HepG2 (cell line): ENCODE measurements at regions not wholly inside any gene's neighbourhood (a gene's known extent, or its start where the extent isn't known, plus 50 kb on each side); places are given as distances from the start of the nearest gene placed in this dataset.
"Not testable (repeated sequence)": the region's sequence is repeated elsewhere in the genome, so short reads cannot be mapped to it uniquely, and the experiment has no call there.

ENCODE experiments used
- ATAC-seq: fragments of 200-7000 bp; cut with Tn5 transposase; 3 replicates; pipeline ENCODE4 v1.9.1; 2020; ENCODE audit warnings: mild to moderate bottlenecking, moderate library complexity
- BruUV-seq: library from RNA; stranded (reverse); fragments of 400-500 nt; replicated peaks from 2 replicates; lab custom pipeline; 2021; lab: Mats Ljungman, UMichigan
- CTCF ChIA-PET: fragments of 300-600 bp; formaldehyde crosslinking; extraction: SDS; loops from one replicate; lab custom pipeline; 2021; ENCODE audit warnings: low total read pairs, inconsistent platforms, low intra/inter-chr PET ratio; lab: Yijun Ruan, JAX
- POLR2A ChIA-PET: fragments of 350-600 bp; sonication (Branson Sonifier 250); formaldehyde crosslinking; loops from one replicate; lab custom pipeline; 2020; ENCODE audit warnings: antibody characterized with exemption, inconsistent platforms; lab: Yijun Ruan, JAX
- DNase-seq: peaks from one replicate; pipeline ENCODE4 v3.0.0-alpha.2; 2015; ENCODE audit warnings: low spot score
- FAIRE-seq: peaks from 3 replicates; lab custom pipeline; 2011; peaks lifted over from hg19 to GRCh38; lab: Jason Lieb, UNC
- H2AFZ ChIP-seq: one replicate; pipeline ENCODE4 v1.6.1; 2011; ENCODE audit warnings: low read length, inconsistent platforms
- H3K27ac ChIP-seq: fragments of 300-600 bp; 3 replicates; pipeline ENCODE4 v1.8.0; 2011; ENCODE audit warnings: mixed run types, mild to moderate bottlenecking, mixed read lengths, low read length, inconsistent platforms; ENCODE audit not compliant: insufficient read depth; ENCODE audit errors: extremely low read length
- H3K27me3 ChIP-seq, 2 experiments: fragments of 200-600 bp in 1 of 2; 2 replicates in 1 of 2; 3 replicates in 1 of 2; pipeline versions ENCODE4 v1.6.0 to v1.8.0; 2011; ENCODE audit warnings: low read length in 2 of 2, mild to moderate bottlenecking in 2 of 2, moderate library complexity in 2 of 2, inconsistent platforms in 1 of 2; ENCODE audit not compliant: insufficient read depth in 2 of 2, control insufficient read depth in 1 of 2
- H3K36me3 ChIP-seq, 2 experiments: fragments of 200-600 bp in 1 of 2; replicated peaks in 1 of 2; 2 replicates in 1 of 2; 3 replicates in 1 of 2; pipeline versions ENCODE4 v1.5.1 to v1.8.0; 2011; ENCODE audit warnings: low read length in 2 of 2, inconsistent platforms in 1 of 2; ENCODE audit not compliant: insufficient read depth in 2 of 2, control insufficient read depth in 1 of 2
- H3K4me1 ChIP-seq: 2 replicates; pipeline ENCODE4 v1.5.1; 2012; ENCODE audit warnings: low read length, inconsistent platforms; ENCODE audit not compliant: insufficient read depth
- H3K4me2 ChIP-seq: 2 replicates; pipeline ENCODE4 v1.6.0; 2011; ENCODE audit warnings: low read depth, low read length, inconsistent platforms
- H3K4me3 ChIP-seq, 3 experiments: fragments of 200-600 bp in 1 of 3; sonication (generic), shearing (Covaris generic) in 1 of 3; replicated peaks in 1 of 3; 2 replicates each; pipeline ENCODE4 v1.5.1; 2011 to 2016; ENCODE audit warnings: low read length in 3 of 3, inconsistent platforms in 2 of 3, low read depth in 2 of 3, mild to moderate bottlenecking in 2 of 3, control low read depth in 1 of 3, mixed read lengths in 1 of 3; ENCODE audit not compliant: insufficient read depth in 1 of 3
- H3K79me2 ChIP-seq: one replicate; pipeline ENCODE4 v1.6.1; 2011; ENCODE audit warnings: low read length, inconsistent platforms; ENCODE audit not compliant: insufficient read depth
- H3K9ac ChIP-seq: 2 replicates; pipeline ENCODE4 v1.6.0; 2011; ENCODE audit warnings: mild to moderate bottlenecking, low read depth, low read length, inconsistent platforms; ENCODE audit not compliant: insufficient read depth
- H3K9me3 ChIP-seq: 2 replicates; pipeline ENCODE4 v1.5.1; 2012; ENCODE audit warnings: mild to moderate bottlenecking, low read length
- H4K20me1 ChIP-seq: 2 replicates; pipeline ENCODE4 v1.6.0; 2011; ENCODE audit warnings: inconsistent platforms, mild to moderate bottlenecking, low read length, moderate library complexity; ENCODE audit not compliant: insufficient read depth
- IKZF1 ChIP-seq: fragments of 450-650 bp; IDR thresholded peaks from 2 replicates; pipeline ENCODE4 v1.7.1; 2016
- ISX ChIP-seq: sonication (generic); formaldehyde crosslinking; conservative IDR thresholded peaks from 2 replicates; pipeline ENCODE4 v1.5.0; 2020; ENCODE audit warnings: missing genetic modification reagents
- MTA1 ChIP-seq: sonication (generic); formaldehyde crosslinking; IDR thresholded peaks from 2 replicates; pipeline ENCODE4 v1.4.0; 2020; ENCODE audit warnings: missing genetic modification reagents, mild to moderate bottlenecking, borderline replicate concordance
- ZBTB7A ChIP-seq: sonication (generic); formaldehyde crosslinking; IDR thresholded peaks from 2 replicates; pipeline ENCODE4 v1.8.0; 2022; ENCODE audit warnings: mild to moderate bottlenecking, missing genetic modification reagents
- ZFP36 ChIP-seq: fragments of 150-350 bp; IDR thresholded peaks from 2 replicates; pipeline ENCODE4 v1.6.1; 2018; ENCODE audit warnings: borderline replicate concordance, low read length, low read depth; ENCODE audit not compliant: partially characterized antibody
- ZFP91 ChIP-seq: sonication (generic); formaldehyde crosslinking; IDR thresholded peaks from 2 replicates; pipeline ENCODE4 v1.9.0; 2022; ENCODE audit warnings: missing genetic modification reagents, mild to moderate bottlenecking, borderline replicate concordance
- ZMYM4 ChIP-seq: sonication (generic); formaldehyde crosslinking; IDR thresholded peaks from 2 replicates; pipeline ENCODE4 v1.8.1; 2023; ENCODE audit warnings: mild to moderate bottlenecking, missing genetic modification reagents
- ZNF446 ChIP-seq: sonication (generic); formaldehyde crosslinking; IDR thresholded peaks from 2 replicates; pipeline ENCODE4 v1.5.0; 2020; ENCODE audit warnings: mild to moderate bottlenecking, missing genetic modification reagents
- ZNF574 ChIP-seq: sonication (generic); formaldehyde crosslinking; IDR thresholded peaks from 2 replicates; pipeline ENCODE4 v1.4.0; 2020; ENCODE audit warnings: missing genetic modification reagents
- WGBS: methylation state at CpG from one replicate; pipeline ENCODE4 v1.1.6; 2017; ENCODE audit warnings: low lambda C conversion rate; 5-methylcytosine and 5-hydroxymethylcytosine counted together
- in situ Hi-C: cut with HindIII; loops from 2 replicates; pipeline ENCODE4 v1.10.0; 2017; ENCODE audit warnings: low pct_unique_long_range_greater_than_20kb; ENCODE audit not compliant: extremely low pct_ligation_motif_present
- intact Hi-C: fragments of 100-400 bp; cut with micrococcal nuclease; formaldehyde crosslinking; loops from one replicate; pipeline ENCODE4 v1.10.0; 2022; ENCODE audit not compliant: unreplicated experiment

- TF ChIP-seq ZBTB7A (CRISPR knock-in tag): no peak
- no peak for TF ChIP-seq ZNF446
- no peak for TF ChIP-seq ZMYM4
- TF ChIP-seq IKZF1: no peak
- no peak for TF ChIP-seq MTA1 (CRISPR knock-in tag)
- no peak for TF ChIP-seq ZFP91
Measured at GRCh38 chr5:51810592-51810991, 427.3 kb downstream of the ISL1 start (continued).

DNA sequence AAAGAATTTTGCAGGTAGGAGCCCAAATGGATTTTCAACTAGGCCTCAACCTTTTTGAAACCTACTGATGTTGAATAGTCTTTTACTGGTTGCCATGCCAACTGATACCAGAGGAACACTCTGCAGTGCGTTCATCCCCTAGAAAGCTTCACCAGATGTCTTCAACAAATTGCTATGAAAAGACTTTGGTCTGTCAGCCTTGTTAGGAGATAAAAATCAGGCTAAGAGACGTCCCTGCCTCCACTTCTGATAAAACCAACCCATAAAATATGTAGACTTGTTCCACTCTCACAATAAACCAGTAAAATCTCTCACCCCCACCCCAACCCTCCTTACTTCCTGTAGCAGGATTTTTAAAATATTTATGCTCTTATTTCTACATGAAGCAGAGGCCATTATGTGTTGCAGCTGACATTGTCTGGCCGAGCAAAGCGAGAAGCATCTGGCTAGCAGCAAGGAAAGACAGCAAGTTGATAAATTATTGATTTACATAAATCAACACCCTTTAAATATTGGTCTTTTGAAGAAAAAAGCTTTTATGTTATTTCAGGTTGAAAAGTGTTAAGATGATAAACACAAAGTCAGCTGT lies 428.7 kb downstream of the ISL1 start:
- H3K36me3 ChIP-seq: no peaks in the 10 kb centered on the region
- TF ChIP-seq ZFP36 (no peak), ZNF574 (CRISPR knock-in tag) (no peak), ISX (CRISPR knock-in tag) (no peak)
- TF ChIP-seq, all 625 proteins: peak for 0
- intact Hi-C loops: no loop called here
- Histone ChIP-seq H3K79me2 (no peaks in the 10 kb centered on the region), H3K27ac (no peak overlapping the region), H2AFZ (no peak overlapping the region), H3K9me3 (no peaks in the 10 kb centered on the region), H3K9ac (no peak overlapping the region), H3K4me3 (no peak overlapping the region), H4K20me1 (no peaks in the 10 kb centered on the region), H3K4me2 (no peak overlapping the region), H3K4me1 (no peaks in the 10 kb centered on the region), H3K27me3 (no peaks in the 10 kb centered on the region)
- ChIA-PET POLR2A (no interaction called here), CTCF (no interaction called here)
- ATAC-seq (no peak), DNase-seq (no peak), FAIRE-seq (no peak)
- in situ Hi-C loops: no loop called here
- no TSS peak for BruUV-seq
- 13% methylated on average over 4 of the region's 4 CpGs for WGBS

- in situ Hi-C loops, H3K36me3 ChIP-seq, H3K4me3 ChIP-seq, H3K27me3 ChIP-seq, H4K20me1 ChIP-seq, FAIRE-seq, H3K4me2 ChIP-seq, H3K27ac ChIP-seq, BruUV-seq, H3K4me1 ChIP-seq, POLR2A ChIA-PET, H3K9me3 ChIP-seq, CTCF ChIA-PET, H2AFZ ChIP-seq, ATAC-seq, H3K79me2 ChIP-seq, H3K9ac ChIP-seq, DNase-seq: not testable (repeated sequence)
- intact Hi-C loops: loop anchor here (5.0 kb wide), 1 partner anchor 407 kb away; no protein-coding TSS in a partner anchor
- 38% methylated on average over 3 of the region's 3 CpGs for WGBS
Measured at GRCh38 chr5:51814817-51815216, 431.6 kb downstream of the ISL1 start.
